ENCODE measurements at regions not wholly inside any gene's neighbourhood (a gene's known extent, or its start where the extent isn't known, plus 50 kb on each side); places are given as distances from the start of the nearest gene placed in this dataset.

- no peak for DNase-seq (ENCODE audit: extremely low read depth, low read depth)
These were observed 50.0 kb upstream of the SLC22A23 start for GRCh38 chr6:3506751-3507383.
